Right atrium auricular region (tissue), 2 donors: ENCODE measurements at regions not wholly inside any gene's neighbourhood (a gene's known extent, or its start where the extent isn't known, plus 50 kb on each side); places are given as distances from the start of the nearest gene placed in this dataset.

Experiments
- DNase-seq: peaks from one replicate; pipeline ENCODE4 v3.0.0-alpha.2; 2019; ENCODE audit warnings: low spot score
- H3K27ac ChIP-seq, 2 donors: fragments of 200-600 bp; sonication (generic); 1 replicate in 1 of 2; 2 replicates in 1 of 2; pipeline ENCODE4 v1.5.1; 2016 to 2019
- H3K27me3 ChIP-seq, 2 donors: fragments of 200-600 bp; sonication (generic); one replicate each; pipeline versions ENCODE4 v1.5.1 to v1.6.0; 2017 to 2019
- H3K36me3 ChIP-seq: fragments of 200-600 bp; sonication (generic); one replicate; pipeline ENCODE4 v1.5.1; 2016
- H3K4me1 ChIP-seq, 2 donors: fragments of 200-600 bp; sonication (generic); one replicate each; pipeline versions ENCODE4 v1.5.1 to v1.6.0; 2017 to 2019
- H3K4me3 ChIP-seq, 2 donors: fragments of 200-600 bp; sonication (generic); 1 replicate in 1 of 2; 2 replicates in 1 of 2; pipeline ENCODE4 v1.5.1; 2017 to 2019; ENCODE audit warnings: mild to moderate bottlenecking in 1 of 2, moderate library complexity in 1 of 2
- H3K9me3 ChIP-seq, 2 donors: fragments of 200-600 bp; sonication (generic); one replicate each; pipeline ENCODE4 v1.5.1; 2019
- CTCF ChIP-seq, 2 donors: fragments of 200-600 bp; sonication (generic); IDR thresholded peaks; one replicate each; pipeline ENCODE4 v1.5.1; 2019; ENCODE audit warnings: antibody characterized with exemption in 2 of 2

- no peak for DNase-seq
- no peak overlapping the region for H3K4me3 ChIP-seq
- no peaks in the 10 kb centered on the region for H3K27me3 ChIP-seq
- H3K36me3 ChIP-seq: no peaks in the 10 kb centered on the region
- H3K4me1 ChIP-seq: no peaks in the 10 kb centered on the region
- H3K27ac ChIP-seq: no peak overlapping the region
- no peak for TF ChIP-seq CTCF (IDR thresholded peaks at IDR 0.05)
- no peaks in the 10 kb centered on the region for H3K9me3 ChIP-seq
Measured at GRCh38 chr4:111712093-111712677, 433.1 kb upstream of the FAM241A start.

GRCh38 chr4:111713276-111713675 is 432.0 kb upstream of the FAM241A start:
- Histone ChIP-seq H3K4me3 (no peak overlapping the region), H3K36me3 (no peaks in the 10 kb centered on the region), H3K27me3 (no peaks in the 10 kb centered on the region), H3K4me1 (no peaks in the 10 kb centered on the region), H3K27ac (no peak overlapping the region), H3K9me3 (no peaks in the 10 kb centered on the region)
- no peak for TF ChIP-seq CTCF (IDR thresholded peaks at IDR 0.05)
- DNase-seq: no peak

GRCh38 chr4:111717921-111718320 is 427.3 kb upstream of the FAM241A start:
- H3K4me3 ChIP-seq: no peak overlapping the region
- H3K27me3 ChIP-seq: no peaks in the 10 kb centered on the region
- no peak for TF ChIP-seq CTCF (IDR thresholded peaks at IDR 0.05)
- H3K9me3 ChIP-seq: no peaks in the 10 kb centered on the region
- H3K36me3 ChIP-seq: no peaks in the 10 kb centered on the region
- H3K27ac ChIP-seq: no peak overlapping the region
- no peaks in the 10 kb centered on the region for H3K4me1 ChIP-seq
- no peak for DNase-seq

- H3K36me3 ChIP-seq: no peaks in the 10 kb centered on the region
- DNase-seq: no peak
- H3K4me3 ChIP-seq: no peak overlapping the region
- no peaks in the 10 kb centered on the region for H3K9me3 ChIP-seq
- H3K27ac ChIP-seq: no peak overlapping the region
- H3K27me3 ChIP-seq: no peaks in the 10 kb centered on the region
- no peak for TF ChIP-seq CTCF (IDR thresholded peaks at IDR 0.05)
- H3K4me1 ChIP-seq: no peaks in the 10 kb centered on the region
Measured at GRCh38 chr4:111718763-111719559, 426.3 kb upstream of the FAM241A start.

- Histone ChIP-seq H3K27ac (no peak overlapping the region), H3K36me3 (no peaks in the 10 kb centered on the region), H3K4me3 (no peak overlapping the region), H3K9me3 (no peaks in the 10 kb centered on the region), H3K27me3 (no peaks in the 10 kb centered on the region), H3K4me1 (no peaks in the 10 kb centered on the region)
- no peak for TF ChIP-seq CTCF (IDR thresholded peaks at IDR 0.05)
- DNase-seq: no peak
Measured at GRCh38 chr4:111720866-111721265, 424.4 kb upstream of the FAM241A start.
